GM18870 (cell line): ENCODE measurements at regions not wholly inside any gene's neighbourhood (a gene's known extent, or its start where the extent isn't known, plus 50 kb on each side); places are given as distances from the start of the nearest gene placed in this dataset.
"Not testable (repeated sequence)": the region's sequence is repeated elsewhere in the genome, so short reads cannot be mapped to it uniquely, and the experiment has no call there.

ENCODE experiments used
- ATAC-seq: cut with Tn5 transposase; IDR thresholded peaks from one replicate; pipeline ENCODE4 v1.9.1; 2021; ENCODE audit warnings: moderate library complexity; ENCODE audit not compliant: unreplicated experiment

DNA sequence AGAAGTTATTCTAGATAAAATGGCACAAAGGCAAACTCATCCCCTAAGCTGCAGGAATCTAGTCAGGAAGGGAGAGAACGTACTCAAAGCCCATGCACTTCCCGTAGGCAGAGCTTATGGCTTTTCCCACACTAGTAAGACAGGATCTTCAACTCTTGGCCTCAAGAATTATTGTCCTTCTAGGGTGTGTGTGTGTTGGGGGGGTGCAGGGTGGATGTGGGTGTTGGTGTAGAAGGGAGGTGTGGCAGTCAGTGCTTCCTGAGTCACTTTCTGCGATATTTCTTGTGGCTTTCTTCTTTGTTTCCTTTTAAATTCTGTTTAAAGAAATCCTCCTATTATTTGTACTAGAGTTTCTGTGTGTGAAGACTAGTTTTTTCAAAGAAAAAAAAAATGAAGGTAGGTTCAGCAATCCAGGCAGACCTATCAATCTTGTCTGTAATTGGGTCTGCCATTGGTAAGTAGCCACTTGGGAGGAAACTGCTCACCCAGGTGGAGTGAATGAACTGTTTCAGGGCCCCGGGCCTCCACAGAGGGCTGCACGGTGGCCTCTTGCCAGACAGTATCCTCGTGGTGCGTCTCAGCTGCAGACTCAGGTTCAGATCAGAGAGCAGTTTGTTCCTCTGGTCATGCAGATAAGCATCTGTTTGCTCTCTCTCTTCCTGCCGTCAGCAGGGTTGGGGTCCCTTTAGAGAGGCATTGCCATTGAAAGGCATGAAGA, 131.9 kb downstream of the NPR3 start:
- ATAC-seq = no peak

DNA sequence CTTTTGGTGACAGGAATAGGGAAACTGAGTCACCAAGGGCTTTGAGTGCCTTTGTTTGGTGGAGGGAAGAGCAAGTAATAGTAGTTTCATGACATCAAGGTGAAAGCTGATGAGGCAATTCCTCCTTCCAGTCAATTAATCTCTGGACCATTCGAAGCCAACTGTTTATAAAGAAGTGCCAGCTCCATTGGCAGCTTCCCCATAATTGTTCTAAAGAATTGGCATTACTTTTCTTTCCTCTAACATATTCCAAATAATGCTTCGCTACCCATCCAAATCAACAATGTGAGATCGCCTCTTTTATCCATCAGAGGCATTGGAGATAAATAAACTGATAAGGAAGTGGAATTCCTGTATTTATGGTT, 132.4 kb downstream of the NPR3 start:
- ATAC-seq = no peak

DNA sequence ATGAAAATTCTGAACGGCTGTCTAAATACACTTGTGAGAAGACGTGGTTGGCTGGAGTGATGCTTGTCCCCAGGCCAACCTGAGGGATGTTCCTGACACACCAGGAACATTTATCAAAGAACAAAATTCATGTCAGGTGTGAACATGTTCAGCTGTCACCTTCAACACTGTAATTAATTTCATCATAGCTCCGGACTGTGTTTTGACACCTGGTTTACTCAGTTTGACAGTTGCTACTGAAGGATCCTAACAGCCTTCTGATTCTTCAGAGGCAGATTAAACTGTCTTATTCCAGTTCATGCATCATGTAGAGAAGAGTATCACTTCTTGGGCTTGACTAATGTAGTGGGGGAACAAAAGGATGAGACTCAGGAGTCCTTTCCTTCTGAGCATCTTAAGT, 134.1 kb downstream of the NPR3 start:
- no peak for ATAC-seq

DNA sequence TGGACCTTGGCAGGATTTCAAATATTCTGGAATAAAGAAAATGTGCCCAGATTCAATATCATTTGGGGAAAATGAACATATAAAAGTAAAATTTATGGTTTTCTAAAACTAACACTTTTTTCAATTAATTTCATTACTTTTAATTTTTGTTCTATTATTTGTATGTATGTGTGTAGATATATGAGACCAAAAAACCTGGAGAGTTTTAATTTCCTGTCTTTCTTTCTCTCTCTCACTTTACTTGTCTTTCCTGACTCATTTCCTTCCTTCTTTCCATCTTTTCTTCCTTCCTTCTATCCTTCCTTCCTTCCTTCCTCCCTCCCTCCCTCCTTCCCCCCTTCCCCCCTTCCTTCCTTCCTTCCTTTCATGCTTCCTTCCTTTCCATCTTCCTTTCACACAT, 137.0 kb downstream of the NPR3 start:
- ATAC-seq = no peak

DNA sequence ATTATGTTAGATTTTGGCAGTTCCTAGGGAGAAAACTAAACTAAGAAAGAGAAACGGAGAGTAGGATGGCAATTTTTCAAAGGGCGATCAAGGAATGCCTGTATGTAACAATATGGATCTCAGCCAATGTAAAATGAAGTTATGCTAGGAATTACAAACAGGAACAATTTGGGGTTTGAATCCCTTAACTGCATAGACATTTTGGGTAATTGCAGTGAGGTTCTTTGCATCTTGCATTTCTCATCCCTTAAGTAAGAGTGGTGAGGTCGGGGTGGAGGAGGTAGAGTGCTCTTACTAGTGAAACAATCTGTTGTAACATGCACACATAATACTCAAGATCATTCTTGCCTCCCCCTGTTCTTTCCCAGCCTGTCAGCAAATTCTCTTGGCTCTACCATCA, 137.6 kb downstream of the NPR3 start:
- ATAC-seq = no peak

DNA sequence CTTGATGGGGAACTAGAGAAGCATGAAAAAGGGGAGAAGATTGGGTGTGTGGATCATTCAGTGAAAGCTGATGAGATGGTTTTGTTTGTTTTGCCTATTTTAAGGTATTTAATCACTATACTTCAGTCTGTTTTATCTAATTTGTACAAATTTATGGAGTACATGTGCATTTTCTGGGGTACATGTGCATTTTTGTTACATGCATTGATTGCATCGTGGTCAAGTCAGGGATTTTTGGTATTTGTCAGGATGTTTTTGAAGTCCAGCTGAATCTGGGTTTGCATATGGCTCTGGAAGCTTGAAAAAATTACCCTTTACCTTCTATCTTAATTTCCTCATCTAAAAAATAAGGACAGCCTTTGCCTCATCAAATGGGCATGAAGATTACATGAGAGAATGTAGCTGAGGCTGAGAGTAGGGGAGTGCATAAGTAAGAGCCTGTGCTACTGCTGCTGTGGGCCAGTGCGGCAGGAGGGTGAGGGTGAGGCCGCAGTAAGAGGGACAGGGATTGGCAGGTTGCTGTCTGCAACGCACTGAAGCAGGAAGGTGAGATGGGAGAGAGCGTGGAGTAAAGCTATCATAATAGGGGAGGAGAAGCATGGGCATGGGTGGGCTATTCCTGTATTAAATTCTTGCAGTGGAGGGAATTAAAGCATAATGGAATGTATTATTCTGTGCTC, 139.8 kb downstream of the NPR3 start:
- no peak for ATAC-seq

DNA sequence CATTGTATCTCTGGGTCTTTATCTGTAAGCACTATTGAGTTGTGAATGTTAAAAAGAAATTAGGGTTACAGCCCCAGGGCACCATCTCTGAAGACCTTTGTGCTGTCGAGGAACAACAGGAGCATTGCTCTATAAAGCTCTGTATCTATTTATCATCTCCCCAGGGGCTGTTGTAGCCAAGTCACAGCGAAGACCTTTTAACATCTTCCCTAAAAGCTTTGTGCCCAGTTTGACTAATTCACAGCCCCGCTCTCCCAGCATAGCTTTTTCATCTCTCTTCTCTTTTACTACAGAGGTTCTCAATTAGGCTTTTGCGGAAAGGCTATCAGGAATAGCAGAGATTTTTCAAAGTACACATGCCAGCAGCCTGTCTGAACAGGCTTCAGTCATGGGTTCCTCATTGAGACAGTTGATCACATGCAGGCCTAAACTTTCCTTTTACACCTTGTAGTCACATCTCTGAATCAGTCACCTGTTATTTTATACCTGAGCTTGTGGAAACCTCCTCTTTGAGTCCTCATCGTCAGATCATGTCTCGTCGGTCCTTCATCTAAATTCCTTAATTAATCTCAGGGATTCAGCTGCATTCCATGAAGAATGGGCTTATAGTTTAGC, 140.5 kb downstream of the NPR3 start:
- ATAC-seq = no peak

DNA sequence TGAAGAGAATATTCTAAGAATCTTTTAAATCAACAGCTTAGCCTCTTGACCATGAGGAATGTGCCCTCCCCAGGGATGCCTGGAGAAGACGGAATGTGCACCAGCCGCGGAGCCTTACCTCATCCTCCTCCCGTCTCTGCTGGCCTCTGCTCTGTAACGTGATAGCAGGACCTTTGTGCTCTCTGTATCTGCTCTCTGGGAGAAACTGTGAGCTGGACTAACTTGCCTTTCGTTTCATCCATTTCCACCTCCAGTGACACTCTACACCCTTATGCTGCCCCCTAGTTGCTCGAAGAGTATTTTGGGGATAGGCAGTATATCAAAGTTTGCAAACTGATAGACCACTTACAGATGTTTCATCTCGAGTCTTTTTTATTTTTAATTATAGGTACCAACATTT, 141.4 kb downstream of the NPR3 start:
- ATAC-seq = no peak

DNA sequence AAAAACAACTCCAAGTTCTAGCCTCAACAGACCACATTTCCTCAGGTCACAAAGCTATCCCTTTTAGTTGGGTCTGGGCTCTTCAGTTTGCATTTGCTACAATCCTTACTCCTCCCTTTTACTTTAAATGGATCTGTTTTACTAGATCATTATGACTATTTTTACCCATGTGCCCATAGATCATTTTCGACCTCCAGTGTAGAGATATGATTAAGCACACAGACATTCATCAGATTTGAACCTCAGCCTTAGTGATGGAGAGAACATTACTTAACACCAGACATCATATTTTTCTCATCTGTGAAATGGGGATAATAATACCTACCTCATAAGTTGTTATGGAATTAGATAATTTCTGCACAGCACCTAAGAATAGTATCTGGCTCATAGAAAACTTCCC, 141.9 kb downstream of the NPR3 start:
- ATAC-seq = no peak

DNA sequence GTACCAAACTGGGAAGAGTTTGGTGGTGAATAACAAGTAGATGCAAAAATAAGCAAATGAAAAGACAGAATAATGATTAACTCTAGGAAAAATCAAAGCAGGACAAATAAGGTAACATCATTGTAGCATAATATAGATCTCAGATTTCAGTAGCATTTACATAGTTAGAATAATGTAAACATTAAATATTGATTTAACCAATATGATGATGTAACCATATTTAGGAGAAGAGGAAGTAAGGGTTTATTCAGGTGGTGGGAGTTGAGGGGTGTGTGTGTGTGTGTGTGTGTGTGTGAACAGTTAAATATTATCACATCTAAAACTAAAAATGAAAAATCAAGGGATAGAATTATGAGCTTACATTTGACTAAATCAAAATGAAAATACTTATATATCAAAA, 143.4 kb downstream of the NPR3 start:
- ATAC-seq = no peak

DNA sequence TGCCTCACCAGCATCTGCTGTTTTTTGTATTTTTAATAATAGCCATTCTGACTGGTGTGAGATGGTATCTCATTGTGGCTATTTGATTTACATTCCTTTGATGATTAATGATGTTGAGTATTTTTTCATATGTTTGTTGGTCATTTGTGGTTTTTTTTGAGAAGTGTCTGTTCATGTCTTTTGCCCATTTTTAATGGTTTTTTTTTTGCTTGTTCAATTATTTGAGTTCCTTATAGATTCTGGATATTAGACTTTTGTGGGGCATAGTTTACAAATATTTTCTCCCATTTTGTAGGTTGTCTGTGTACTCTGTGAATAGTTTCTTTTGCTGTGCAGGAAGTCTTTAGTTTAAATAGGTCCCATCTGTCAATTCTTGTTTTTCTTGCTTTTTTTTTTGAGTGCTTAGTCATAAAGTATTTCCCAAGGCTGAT, 148.1 kb downstream of the NPR3 start:
- ATAC-seq = no peak

DNA sequence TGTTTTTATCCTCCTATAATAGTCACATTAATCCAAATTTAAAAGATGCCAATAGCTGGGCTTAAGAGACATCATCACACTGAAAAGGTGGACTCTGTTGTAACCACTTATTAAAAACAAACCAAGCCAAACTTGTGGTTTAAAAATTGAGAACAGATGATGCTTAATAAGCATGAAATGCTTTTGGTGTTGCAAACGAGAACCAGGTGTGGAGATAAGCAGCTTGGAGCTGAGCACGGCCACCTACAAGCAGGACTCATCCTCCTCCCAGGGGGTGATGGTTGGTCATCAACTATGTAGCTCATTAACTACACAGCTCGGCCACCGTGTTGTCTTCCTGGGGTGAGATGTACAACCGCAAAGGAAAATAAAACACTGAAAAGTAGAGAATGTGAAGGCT, 154.4 kb downstream of the NPR3 start:
- no peak for ATAC-seq

DNA sequence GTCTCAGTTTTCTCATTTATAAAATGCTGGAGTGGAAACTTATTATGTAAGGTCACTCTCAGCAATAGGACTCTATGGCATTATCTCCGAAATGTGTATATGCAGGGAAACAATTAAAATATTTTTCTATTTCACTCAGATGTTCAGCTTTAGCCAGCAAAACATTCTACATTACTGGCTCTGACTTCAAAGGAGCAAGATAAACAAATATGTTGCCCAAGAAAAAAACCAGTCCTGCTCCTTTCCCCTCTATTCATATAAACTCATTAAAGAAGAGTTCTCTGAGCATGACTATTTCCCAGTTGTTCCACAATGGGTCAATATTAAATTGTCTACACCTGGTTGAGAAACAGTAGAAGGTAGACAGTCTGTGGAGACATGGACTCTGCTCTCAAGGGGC, 155.0 kb downstream of the NPR3 start:
- no peak for ATAC-seq

DNA sequence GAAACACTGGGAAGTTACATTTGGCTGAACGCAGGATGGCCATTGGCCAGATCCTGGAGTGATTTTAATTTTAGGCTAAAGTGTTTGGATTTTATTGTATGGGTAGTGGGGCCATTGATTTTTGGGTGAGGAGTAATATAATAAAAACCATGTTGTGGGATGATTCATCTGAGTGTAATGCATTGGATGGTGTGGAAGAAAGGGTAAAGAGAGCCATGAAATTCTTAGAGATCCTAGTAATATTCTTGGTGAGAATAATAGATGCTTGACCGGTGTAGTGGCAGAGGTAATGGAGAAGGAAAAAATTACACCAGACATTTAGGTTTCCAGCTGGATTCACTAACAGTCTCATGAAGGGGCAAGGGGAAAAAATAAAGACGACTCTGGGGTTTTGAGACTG, 158.1 kb downstream of the NPR3 start:
- ATAC-seq = no peak

DNA sequence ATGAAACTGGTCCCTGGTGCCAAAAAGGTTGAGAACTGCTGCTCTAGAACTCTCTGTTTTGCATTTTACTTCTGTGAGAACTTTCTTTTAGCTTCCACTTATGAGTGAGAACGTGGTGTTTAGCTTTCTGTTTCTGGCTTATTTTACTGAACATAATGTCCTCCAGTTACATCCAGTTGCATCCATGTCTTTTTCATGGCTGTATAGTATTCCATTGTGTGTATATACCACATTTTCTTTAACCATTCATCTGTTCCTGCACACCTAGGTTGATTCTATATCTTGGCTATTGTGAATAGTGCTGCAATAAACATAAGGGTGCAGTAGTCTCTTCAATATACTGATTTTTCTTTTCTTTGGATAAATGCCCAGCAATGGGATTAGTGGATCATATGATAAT, 165.7 kb downstream of the NPR3 start:
- ATAC-seq = no peak

DNA sequence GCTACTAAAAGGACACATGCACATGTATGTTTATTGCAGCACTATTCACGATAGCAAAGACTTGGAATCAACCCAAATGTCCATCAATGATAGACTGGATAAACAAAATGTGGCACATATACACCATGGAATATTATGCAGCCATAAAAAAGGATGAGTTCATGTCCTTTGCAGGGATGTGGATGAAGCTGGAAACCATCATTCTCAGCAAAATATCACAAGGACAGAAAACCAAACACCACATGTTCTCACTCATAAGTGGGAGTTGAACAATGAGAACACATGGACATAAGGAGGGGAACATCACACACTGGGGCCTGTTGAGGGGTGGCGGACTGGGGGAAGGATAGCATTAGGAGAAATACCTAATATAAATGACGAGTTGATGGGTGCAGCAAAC, 168.2 kb downstream of the NPR3 start:
- ATAC-seq = not testable (repeated sequence)

DNA sequence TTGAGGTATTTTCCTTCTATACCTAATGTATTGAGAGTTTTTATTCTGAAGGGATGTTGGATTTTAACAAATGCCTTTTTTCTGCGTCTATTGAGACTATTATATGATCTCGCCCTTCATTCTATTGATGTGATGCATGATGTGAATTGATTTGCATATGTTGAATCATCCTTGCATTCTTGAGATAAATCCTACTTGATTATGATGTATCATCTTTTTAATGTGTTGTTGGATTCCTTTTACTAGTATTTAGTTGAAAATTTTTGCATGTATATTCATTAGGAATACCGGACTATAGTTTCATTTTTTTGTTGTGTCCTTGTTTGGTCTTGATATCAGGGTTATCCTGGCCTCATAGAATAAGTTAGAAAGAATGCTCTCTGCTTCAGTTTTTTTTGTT, 169.7 kb downstream of the NPR3 start:
- no peak for ATAC-seq

DNA sequence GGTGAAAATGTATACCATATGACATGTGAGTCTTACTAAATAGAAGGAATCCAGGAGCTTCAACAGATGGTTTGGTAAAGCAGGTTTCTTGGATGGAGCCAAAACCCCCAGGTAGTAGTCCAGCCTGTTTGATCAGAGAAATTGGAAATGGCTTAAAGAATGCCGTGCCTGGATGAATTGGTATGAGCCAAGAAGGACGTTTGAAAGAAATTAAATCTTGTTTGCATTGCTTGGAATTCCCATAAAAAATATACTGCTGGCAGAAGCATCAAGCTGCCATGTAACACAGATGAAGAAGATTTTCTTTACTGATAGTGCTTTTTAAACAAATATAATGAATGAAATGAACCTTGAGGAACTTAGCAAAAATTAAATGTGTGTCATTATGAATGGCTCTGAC, 176.3 kb downstream of the NPR3 start:
- no peak for ATAC-seq

DNA sequence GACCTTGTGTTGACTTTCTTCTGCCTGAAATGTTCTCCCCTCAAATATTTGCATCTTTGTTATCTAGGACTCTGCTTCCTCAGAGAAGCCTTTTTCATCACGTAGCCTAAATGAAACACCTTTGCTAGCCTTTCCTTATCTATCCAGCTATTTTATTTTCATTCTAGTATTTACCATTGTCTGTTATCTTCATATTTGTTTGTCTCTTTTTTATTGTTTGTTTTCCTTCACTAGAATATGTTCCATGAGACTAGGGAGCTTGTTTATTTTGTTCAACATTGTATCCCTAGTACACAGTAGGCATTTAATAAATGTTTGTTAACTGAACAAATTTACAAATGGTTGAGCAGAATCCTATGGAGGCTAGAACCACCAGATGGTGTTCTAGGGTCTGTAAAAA, 178.0 kb downstream of the NPR3 start:
- no peak for ATAC-seq

DNA sequence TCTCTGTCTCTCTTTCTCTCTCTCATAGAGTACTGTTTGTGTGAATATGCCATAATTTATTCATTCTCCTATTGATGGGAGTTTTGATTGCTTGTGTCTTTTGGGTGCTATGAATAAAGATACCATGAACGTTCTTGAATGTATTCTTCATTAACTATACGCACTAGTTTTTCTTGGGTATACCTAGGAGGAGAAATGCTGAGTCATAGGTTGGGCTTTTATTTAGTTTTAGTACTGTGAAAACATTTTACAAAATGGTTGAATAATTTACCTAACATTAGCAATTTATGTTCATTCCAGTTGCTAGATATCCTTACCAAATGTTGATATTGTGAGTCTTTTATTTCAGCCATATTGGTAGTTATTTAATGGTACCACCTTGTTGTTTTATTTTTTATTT, 192.5 kb downstream of the NPR3 start:
- no peak for ATAC-seq

DNA sequence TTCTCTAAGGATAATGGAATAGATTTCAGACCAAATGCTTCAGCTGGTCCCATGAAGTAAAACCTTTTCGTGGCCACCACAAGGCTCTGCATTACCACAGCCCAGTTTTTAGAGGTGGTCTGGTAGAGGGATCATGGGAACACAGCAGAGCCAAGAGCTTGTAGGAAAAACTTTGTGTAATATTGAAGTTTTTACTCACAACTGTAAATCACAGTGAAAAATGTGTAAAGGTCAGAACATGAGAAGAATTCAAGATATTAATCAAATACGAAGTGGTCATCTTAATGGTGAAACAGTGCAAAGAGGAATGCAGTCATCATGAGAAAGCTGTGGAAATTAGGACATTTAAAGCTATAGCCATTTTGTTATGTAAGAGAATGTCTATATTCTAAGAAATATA, 197.5 kb downstream of the NPR3 start:
- no peak for ATAC-seq

DNA sequence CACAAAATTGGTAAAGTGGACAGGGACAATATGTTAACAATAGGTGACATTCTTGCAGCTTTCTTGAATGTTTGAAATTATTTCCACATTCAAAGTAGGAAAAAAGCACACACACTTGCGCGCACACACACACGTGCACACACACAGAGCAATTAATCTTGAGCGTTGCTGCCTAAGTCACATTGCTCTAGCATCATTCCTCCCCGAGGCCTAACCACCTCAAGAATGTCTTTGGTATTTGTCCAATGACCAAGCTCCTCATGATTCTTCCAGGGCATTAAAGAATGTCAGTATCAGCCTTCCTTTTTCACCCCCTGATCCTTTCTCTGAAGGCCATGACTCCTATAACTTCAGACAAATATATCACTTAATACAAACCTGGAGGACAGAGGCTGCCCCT, 198.1 kb downstream of the NPR3 start:
- no peak for ATAC-seq

DNA sequence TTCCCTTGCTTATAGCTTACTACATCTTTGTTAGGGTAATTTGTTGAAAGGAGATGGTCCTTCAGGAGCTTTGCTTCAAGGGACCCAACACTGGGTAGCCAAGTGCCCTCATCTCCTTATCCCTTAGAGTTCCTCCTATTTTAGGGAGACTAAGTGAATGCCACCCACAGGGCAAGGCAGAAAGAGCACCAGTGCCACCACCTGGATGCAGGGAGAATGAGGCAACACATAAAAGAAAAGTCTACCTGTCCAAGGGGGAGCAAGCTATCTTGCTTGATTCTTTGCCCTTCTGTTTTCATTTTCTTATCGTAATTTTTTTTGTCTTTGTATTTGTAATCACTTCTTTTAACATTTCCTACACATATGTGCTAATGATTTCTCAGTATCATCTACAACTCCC, 205.5 kb downstream of the NPR3 start:
- ATAC-seq = no peak
